ENCODE measurements at regions not wholly inside any gene's neighbourhood (a gene's known extent, or its start where the extent isn't known, plus 50 kb on each side); places are given as distances from the start of the nearest gene placed in this dataset.
A peak's percentile ranks its signal among the peaks of the same experiment; 100 is the strongest.

DNA sequence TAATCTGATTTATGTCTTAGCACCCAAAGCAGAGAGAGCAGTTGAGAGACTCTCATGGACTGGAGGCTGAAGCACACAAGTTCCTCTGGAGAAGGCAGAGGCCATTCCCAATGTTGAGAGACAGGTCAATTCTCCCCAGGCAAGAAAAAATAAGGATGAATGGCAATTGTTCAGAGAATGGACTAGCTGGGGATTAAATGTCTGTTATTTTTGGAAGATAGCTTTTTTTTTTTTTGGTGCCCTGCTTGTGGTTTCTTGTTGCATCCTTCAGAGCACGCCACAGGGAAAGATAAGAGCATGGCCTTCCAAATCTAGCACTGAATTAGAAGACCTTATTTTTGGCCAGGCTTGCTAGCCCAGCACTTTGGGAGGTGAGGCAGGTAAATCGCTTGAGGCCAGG lies 65.6 kb upstream of the ERRFI1 start:
- DNase-seq (ENCODE audit: low read depth, low spot score), result no peak
- POLR2A ChIA-PET, result interaction anchor here (0.6 to 1.3 kb wide), 3 partner anchors 9 to 109 kb away, joined by 3 to 7 read pairs (median 4); no protein-coding TSS in a partner anchor
- CTCF ChIA-PET, result interaction anchor here (1.1 kb wide), 1 partner anchor 14 kb away, joined by 5 read pairs; no protein-coding TSS in a partner anchor
- H3K4me3 ChIP-seq (ENCODE audit: low read depth, low read length), result no peak overlapping the region
- TF ChIP-seq, protein P1, sequence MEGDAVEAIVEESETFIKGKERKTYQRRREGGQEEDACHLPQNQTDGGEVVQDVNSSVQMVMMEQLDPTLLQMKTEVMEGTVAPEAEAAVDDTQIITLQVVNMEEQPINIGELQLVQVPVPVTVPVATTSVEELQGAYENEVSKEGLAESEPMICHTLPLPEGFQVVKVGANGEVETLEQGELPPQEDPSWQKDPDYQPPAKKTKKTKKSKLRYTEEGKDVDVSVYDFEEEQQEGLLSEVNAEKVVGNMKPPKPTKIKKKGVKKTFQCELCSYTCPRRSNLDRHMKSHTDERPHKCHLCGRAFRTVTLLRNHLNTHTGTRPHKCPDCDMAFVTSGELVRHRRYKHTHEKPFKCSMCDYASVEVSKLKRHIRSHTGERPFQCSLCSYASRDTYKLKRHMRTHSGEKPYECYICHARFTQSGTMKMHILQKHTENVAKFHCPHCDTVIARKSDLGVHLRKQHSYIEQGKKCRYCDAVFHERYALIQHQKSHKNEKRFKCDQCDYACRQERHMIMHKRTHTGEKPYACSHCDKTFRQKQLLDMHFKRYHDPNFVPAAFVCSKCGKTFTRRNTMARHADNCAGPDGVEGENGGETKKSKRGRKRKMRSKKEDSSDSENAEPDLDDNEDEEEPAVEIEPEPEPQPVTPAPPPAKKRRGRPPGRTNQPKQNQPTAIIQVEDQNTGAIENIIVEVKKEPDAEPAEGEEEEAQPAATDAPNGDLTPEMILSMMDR (IDR thresholded peaks at IDR 0.05; ENCODE audit: insufficient read depth, low read length, missing control alignments), result no peak

DNA sequence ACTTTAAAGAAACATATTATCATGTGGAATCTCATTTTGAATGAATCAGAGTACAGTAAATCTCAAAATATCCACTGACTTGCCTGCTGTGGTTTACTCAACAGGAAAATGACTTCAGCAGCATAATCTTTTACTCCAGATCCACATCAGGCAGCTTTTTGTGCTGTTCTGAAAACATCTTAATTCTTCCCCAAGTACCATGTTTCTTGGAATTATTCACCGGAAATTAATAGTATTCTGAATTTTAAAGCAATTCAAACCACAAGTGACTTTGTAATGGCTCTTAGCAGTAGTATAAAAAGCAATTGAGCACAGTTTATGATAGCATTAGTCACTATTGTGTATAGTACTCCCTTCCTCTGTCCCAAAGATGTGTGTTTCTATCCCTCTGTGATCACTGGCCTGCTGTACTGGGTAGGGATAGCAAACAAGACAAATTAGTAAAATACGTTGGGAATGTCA lies 64.2 kb upstream of the ERRFI1 start:
- H3K4me3 ChIP-seq (ENCODE audit: low read depth, low read length), result no peak overlapping the region
- DNase-seq (ENCODE audit: low read depth, low spot score), result peak; percentile 97
- ChIA-PET CTCF (interaction anchor here (1.2 kb wide), 1 partner anchor 114 kb away, joined by 3 read pairs; no protein-coding TSS in a partner anchor), POLR2A (interaction anchor here (0.7 to 1.8 kb wide), 5 partner anchors 31 to 224 kb away, joined by 3 to 7 read pairs (median 3); no protein-coding TSS in a partner anchor)
- TF ChIP-seq, protein P1 (IDR thresholded peaks at IDR 0.05; ENCODE audit: insufficient read depth, low read length, missing control alignments), result no peak

DNA sequence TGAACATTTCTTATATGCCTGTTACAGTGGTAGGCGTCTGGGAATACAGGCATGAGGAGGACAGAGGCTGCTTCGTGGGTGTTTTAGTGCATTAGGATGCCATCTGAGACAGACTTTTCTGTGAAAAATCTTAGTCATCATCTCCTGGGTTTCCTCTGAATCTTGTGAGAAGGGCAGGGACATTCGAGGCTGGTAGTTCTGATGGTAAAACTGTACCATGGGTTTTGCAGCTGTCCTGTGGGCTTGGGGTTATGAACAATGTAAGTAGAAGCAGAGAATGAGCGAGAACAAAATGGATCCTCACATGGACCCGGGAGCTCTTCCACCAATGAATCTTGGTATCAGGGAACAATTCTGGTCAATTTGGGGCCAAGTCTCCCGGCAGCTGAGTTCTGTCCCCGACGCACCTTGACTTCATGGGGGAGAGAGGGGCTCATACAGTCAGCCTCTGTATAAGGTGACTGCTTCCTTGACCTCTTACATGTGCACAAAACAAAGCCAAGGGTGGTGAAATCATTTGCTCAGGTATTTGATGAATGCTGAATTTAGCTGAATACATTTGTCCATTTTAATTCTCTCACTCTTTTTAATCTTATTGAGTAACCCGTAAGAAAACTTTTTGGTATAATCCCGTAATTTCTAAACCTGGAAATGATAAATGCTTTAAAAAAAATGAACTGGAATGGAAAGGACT lies 63.6 kb upstream of the ERRFI1 start:
- no peak overlapping the region for H3K4me3 ChIP-seq (ENCODE audit: low read depth, low read length)
- DNase-seq (ENCODE audit: low read depth, low spot score), result no peak
- ChIA-PET POLR2A (interaction anchor here (0.7 to 1.8 kb wide), 6 partner anchors 30 to 224 kb away, joined by 3 to 7 read pairs (median 3); partner anchors contain the start of gene PARK7), CTCF (interaction anchor here (1.0 to 1.2 kb wide), 2 partner anchors 113 to 225 kb away, joined by 3 to 5 read pairs; no protein-coding TSS in a partner anchor)
- TF ChIP-seq, protein P1 (IDR thresholded peaks at IDR 0.05; ENCODE audit: insufficient read depth, low read length, missing control alignments), result no peak

DNA sequence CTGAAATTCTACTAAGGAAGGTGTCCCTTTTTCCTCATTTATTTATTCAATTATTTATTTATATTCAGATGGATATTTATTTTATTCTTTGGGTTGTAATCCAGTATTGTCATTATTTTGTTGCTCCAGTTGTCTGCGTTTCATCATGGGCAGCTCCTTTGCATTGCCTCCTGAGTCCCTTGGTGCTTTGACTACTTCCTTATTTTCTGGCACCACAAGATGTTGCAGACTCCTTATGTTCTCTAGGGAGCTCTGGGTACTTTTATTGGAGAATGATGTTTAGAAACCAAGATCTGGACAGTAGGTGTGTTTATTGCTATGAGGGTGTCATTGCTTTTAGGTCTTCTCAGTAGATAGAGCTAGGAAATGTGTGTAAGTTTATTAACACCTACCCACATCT lies 59.9 kb upstream of the ERRFI1 start:
- TF ChIP-seq, protein P1 (IDR thresholded peaks at IDR 0.05; ENCODE audit: insufficient read depth, low read length, missing control alignments), result no peak
- ChIA-PET POLR2A (no interaction called here), CTCF (interaction anchor here (1.2 to 1.3 kb wide), 2 partner anchors 8 to 56 kb away, joined by 3 to 4 read pairs; no protein-coding TSS in a partner anchor)
- H3K4me3 ChIP-seq (ENCODE audit: low read depth, low read length), result no peak overlapping the region
- DNase-seq (ENCODE audit: low read depth, low spot score), result no peak

DNA sequence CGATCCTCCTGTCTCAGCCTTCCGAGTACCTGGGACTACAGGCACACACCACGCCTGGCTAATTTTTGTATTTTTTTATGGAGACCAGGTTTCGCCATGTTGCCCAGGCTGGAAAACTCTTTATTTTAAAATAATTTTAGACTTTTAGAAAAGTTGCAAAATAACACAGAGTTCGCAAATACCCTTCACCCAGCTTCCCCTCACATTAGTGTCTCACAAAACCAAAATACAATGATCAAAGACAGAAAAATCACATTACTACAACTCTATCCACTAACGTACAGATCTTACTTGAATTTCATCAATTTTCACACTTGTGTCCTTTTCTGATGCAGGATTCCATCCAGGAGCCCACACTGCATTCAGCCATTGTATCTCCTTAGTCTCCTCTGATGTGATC lies 58.8 kb upstream of the ERRFI1 start:
- CTCF ChIA-PET, result interaction anchor here (1.2 kb wide), 1 partner anchor 9 kb away, joined by 4 read pairs; no protein-coding TSS in a partner anchor

More for the DNA sequence above, 58.8 kb upstream of the ERRFI1 start:
- POLR2A ChIA-PET, result interaction anchor here (1.7 kb wide), 1 partner anchor 49 kb away, joined by 5 read pairs; no protein-coding TSS in a partner anchor
- TF ChIP-seq, protein P1 (IDR thresholded peaks at IDR 0.05; ENCODE audit: insufficient read depth, low read length, missing control alignments), result no peak
- DNase-seq (ENCODE audit: low read depth, low spot score), result no peak
- H3K4me3 ChIP-seq (ENCODE audit: low read depth, low read length), result no peak overlapping the region
